WTC11 (cell line): ENCODE measurements at regions not wholly inside any gene's neighbourhood (a gene's known extent, or its start where the extent isn't known, plus 50 kb on each side); places are given as distances from the start of the nearest gene placed in this dataset.

Experiments
- ATAC-seq: fragments of 200-7000 bp; cut with Tn5 transposase; 2 replicates; pipeline ENCODE4 v1.10.0; 2021; ENCODE audit warnings: mild to moderate bottlenecking, moderate library complexity
- CTCF ChIA-PET: fragments of 300-600 bp; sonication (Branson Sonifier 250); formaldehyde crosslinking; loops from one replicate; lab custom pipeline; 2021; ENCODE audit warnings: antibody characterized with exemption; lab: Charles Lee
- POLR2A ChIA-PET: fragments of 350-600 bp; sonication (Branson Sonifier 250); formaldehyde crosslinking; loops from one replicate; lab custom pipeline; 2021; ENCODE audit warnings: antibody characterized with exemption; lab: Charles Lee
- DNase-seq: peaks from one replicate; pipeline ENCODE4 v3.0.0; 2021; ENCODE audit warnings: low spot score
- H3K27ac Mint-ChIP-seq: 2 replicates; pipeline ENCODE4 v1.8.0; 2021; ENCODE audit warnings: mixed read lengths
- H3K27me3 Mint-ChIP-seq: 2 replicates; pipeline ENCODE4 v1.8.0; 2021; ENCODE audit warnings: low read depth, mild to moderate bottlenecking, moderate library complexity, mixed read lengths
- H3K36me3 Mint-ChIP-seq: 2 replicates; pipeline ENCODE4 v1.8.0; 2021; ENCODE audit warnings: mixed read lengths
- H3K4me1 Mint-ChIP-seq: 2 replicates; pipeline ENCODE4 v1.8.0; 2022; ENCODE audit warnings: mixed read lengths
- H3K4me3 Mint-ChIP-seq: 2 replicates; pipeline ENCODE4 v1.8.0; 2021; ENCODE audit warnings: mild to moderate bottlenecking, moderate library complexity, mixed read lengths
- H3K9me3 Mint-ChIP-seq: 2 replicates; pipeline ENCODE4 v1.8.0; 2021; ENCODE audit warnings: mixed read lengths
- CTCF ChIP-seq: fragments of 200-600 bp; IDR thresholded peaks from 2 replicates; pipeline ENCODE4 v1.8.0; 2022; ENCODE audit warnings: antibody characterized with exemption
- ELF4 ChIP-seq: sonication (generic); formaldehyde crosslinking; IDR thresholded peaks from 2 replicates; pipeline ENCODE4 v1.8.1; 2022; ENCODE audit warnings: low read depth, mild to moderate bottlenecking, moderate library complexity, missing genetic modification reagents
- HMGXB4 ChIP-seq: sonication (generic); formaldehyde crosslinking; IDR thresholded peaks from 2 replicates; pipeline ENCODE4 v1.8.1; 2023; ENCODE audit warnings: mild to moderate bottlenecking, moderate library complexity, missing genetic modification reagents
- MXD4 ChIP-seq: fragments of 250-450 bp; sonication (Bioruptor Pico); IDR thresholded peaks from 2 replicates; pipeline ENCODE4 v1.8.0; 2021; ENCODE audit warnings: mild to moderate bottlenecking, moderate library complexity, borderline replicate concordance
- RELA ChIP-seq: sonication (generic); formaldehyde crosslinking; IDR thresholded peaks from 2 replicates; pipeline ENCODE4 v1.8.1; 2022; ENCODE audit warnings: missing genetic modification reagents, mild to moderate bottlenecking, borderline replicate concordance
- SMAD4 ChIP-seq: sonication (generic); formaldehyde crosslinking; IDR thresholded peaks from 2 replicates; pipeline ENCODE4 v1.8.0; 2022; ENCODE audit warnings: mild to moderate bottlenecking, missing genetic modification reagents
- TEAD1 ChIP-seq: sonication (generic); formaldehyde crosslinking; IDR thresholded peaks from 2 replicates; pipeline ENCODE4 v1.8.0; 2022; ENCODE audit warnings: mild to moderate bottlenecking, missing genetic modification reagents
- USF1 ChIP-seq: sonication (generic); formaldehyde crosslinking; IDR thresholded peaks from 2 replicates; pipeline ENCODE4 v1.8.0; 2022; ENCODE audit warnings: mild to moderate bottlenecking, missing genetic modification reagents
- TF ChIP-seq, protein P1 (sequence below): sonication (generic); formaldehyde crosslinking; IDR thresholded peaks from 2 replicates; pipeline ENCODE4 v1.8.1; 2023; ENCODE audit warnings: mild to moderate bottlenecking, missing genetic modification reagents
- TF ChIP-seq, protein P2 (sequence below): sonication (generic); formaldehyde crosslinking; IDR thresholded peaks from 2 replicates; pipeline ENCODE4 v1.8.1; 2023; ENCODE audit warnings: mild to moderate bottlenecking, missing genetic modification reagents, borderline replicate concordance
- TF ChIP-seq, protein P3 (sequence below): sonication (generic); formaldehyde crosslinking; IDR thresholded peaks from 2 replicates; pipeline ENCODE4 v1.8.0; 2022; ENCODE audit warnings: mild to moderate bottlenecking, missing genetic modification reagents

DNA sequence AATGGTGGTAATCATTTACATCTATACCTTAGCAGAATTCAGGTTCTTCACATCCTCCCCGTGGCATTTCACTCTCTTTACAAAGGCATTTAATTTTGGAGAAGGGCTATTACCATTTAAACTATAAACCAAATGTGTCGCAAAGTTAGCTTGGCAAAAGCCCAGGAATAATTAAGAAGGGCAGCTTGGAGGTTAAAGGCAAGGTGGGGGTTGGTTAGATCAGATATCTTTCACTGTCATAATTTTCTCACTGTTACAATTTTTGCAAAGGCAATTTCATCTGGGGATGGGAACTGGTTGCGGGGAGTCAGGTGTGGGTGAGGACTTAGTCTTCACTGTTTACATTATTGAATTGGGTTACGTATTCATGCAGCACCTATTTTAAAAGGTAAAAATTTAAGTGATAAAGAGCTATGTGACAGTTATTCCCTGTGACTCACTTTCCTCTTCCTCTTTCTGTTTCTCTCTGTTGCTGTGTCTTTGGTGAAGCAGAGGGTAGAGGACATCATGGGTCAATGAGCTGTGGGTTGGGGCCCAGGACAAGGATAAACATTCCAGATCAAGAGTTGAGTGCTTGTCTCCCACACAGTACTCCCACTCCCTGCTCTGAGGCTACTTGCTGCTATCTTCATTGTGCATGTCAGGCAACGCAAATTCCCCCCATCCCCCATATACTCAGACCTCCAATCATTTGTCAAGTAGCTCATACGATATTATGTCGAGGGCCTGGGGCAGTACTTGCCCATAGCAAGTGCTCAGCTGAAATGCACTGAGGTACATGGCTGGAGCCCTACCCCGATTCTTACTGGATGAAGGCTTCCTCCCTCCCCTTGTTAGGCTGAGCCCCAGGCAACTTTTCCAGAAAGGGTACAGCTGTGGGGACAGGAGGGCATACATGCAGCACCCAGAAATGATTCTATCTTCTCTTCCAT lies 223.1 kb upstream of the MYLIP start (continued):
- TF ChIP-seq TEAD1 (CRISPR knock-in tag) (no peak), USF1 (no peak), RELA (CRISPR knock-in tag) (no peak), SMAD4 (CRISPR knock-in tag) (no peak)
- TF ChIP-seq, protein P1, sequence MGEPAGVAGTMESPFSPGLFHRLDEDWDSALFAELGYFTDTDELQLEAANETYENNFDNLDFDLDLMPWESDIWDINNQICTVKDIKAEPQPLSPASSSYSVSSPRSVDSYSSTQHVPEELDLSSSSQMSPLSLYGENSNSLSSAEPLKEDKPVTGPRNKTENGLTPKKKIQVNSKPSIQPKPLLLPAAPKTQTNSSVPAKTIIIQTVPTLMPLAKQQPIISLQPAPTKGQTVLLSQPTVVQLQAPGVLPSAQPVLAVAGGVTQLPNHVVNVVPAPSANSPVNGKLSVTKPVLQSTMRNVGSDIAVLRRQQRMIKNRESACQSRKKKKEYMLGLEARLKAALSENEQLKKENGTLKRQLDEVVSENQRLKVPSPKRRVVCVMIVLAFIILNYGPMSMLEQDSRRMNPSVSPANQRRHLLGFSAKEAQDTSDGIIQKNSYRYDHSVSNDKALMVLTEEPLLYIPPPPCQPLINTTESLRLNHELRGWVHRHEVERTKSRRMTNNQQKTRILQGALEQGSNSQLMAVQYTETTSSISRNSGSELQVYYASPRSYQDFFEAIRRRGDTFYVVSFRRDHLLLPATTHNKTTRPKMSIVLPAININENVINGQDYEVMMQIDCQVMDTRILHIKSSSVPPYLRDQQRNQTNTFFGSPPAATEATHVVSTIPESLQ (CRISPR knock-in tag): no peak

GRCh38 chr6:15904651-15905376 lies 224.1 kb upstream of the MYLIP start:
- Mint-ChIP-seq H3K36me3 (peaks cover 6% of the 10 kb centered on the region), H3K27ac (peak overlapping the region; percentile 64), H3K27me3 (no peaks in the 10 kb centered on the region), H3K4me3 (no peak overlapping the region), H3K4me1 (peaks cover 77% of the 10 kb centered on the region), H3K9me3 (peaks cover 11% of the 10 kb centered on the region)
- no peak for DNase-seq
- ChIA-PET POLR2A (interaction anchor here (1.1 kb wide), 1 partner anchor 9 kb away, joined by 3 read pairs; no protein-coding TSS in a partner anchor), CTCF (no interaction called here)
- ATAC-seq: peak; percentile 34
- TF ChIP-seq TEAD1 (CRISPR knock-in tag): 0 out of 2 replicates have a peak, but pooled peaks have one; percentile 43
- TF ChIP-seq, protein P2, sequence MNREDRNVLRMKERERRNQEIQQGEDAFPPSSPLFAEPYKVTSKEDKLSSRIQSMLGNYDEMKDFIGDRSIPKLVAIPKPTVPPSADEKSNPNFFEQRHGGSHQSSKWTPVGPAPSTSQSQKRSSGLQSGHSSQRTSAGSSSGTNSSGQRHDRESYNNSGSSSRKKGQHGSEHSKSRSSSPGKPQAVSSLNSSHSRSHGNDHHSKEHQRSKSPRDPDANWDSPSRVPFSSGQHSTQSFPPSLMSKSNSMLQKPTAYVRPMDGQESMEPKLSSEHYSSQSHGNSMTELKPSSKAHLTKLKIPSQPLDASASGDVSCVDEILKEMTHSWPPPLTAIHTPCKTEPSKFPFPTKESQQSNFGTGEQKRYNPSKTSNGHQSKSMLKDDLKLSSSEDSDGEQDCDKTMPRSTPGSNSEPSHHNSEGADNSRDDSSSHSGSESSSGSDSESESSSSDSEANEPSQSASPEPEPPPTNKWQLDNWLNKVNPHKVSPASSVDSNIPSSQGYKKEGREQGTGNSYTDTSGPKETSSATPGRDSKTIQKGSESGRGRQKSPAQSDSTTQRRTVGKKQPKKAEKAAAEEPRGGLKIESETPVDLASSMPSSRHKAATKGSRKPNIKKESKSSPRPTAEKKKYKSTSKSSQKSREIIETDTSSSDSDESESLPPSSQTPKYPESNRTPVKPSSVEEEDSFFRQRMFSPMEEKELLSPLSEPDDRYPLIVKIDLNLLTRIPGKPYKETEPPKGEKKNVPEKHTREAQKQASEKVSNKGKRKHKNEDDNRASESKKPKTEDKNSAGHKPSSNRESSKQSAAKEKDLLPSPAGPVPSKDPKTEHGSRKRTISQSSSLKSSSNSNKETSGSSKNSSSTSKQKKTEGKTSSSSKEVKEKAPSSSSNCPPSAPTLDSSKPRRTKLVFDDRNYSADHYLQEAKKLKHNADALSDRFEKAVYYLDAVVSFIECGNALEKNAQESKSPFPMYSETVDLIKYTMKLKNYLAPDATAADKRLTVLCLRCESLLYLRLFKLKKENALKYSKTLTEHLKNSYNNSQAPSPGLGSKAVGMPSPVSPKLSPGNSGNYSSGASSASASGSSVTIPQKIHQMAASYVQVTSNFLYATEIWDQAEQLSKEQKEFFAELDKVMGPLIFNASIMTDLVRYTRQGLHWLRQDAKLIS (CRISPR knock-in tag): no peak
- no peak for TF ChIP-seq HMGXB4 (CRISPR knock-in tag)
- TF ChIP-seq CTCF: no peak
- 0 out of 2 replicates have a peak, but pooled peaks have one; percentile 11 for TF ChIP-seq MXD4 (CRISPR knock-in tag)
- TF ChIP-seq, protein P3, sequence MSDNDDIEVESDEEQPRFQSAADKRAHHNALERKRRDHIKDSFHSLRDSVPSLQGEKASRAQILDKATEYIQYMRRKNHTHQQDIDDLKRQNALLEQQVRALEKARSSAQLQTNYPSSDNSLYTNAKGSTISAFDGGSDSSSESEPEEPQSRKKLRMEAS (CRISPR knock-in tag): peak; percentile 37; the same call in 1 of the 2 replicates
- no peak for TF ChIP-seq ELF4 (CRISPR knock-in tag)
